GM12872 (cell line): ENCODE measurements at regions not wholly inside any gene's neighbourhood (a gene's known extent, or its start where the extent isn't known, plus 50 kb on each side); places are given as distances from the start of the nearest gene placed in this dataset.

ENCODE experiments used
- TF ChIP-seq, protein P1 (sequence below): IDR thresholded peaks from 3 replicates; pipeline ENCODE4 v1.5.1; 2011; ENCODE audit warnings: low read depth, mild to moderate bottlenecking, low read length, moderate library complexity; ENCODE audit not compliant: insufficient read depth

DNA sequence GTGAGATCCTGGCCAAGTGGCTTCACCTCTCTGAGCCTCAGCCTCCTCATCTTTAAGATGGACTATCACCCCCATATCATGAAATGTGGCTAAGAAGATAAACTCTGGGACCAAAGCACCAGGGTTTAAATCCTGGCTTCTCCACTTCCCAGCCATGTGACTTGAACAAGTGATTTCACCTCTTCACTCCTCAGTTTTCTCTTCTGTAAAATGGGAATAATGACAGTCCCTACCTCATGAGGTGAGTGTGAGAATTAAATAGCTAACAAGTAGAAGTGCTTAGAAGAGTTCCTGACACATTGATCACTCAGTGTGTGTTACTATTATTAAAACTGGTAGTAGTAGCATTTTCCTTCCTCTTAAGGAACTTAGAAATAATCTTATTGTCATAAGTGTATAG lies 516.9 kb upstream of the SULF2 start:
- TF ChIP-seq, protein P1, sequence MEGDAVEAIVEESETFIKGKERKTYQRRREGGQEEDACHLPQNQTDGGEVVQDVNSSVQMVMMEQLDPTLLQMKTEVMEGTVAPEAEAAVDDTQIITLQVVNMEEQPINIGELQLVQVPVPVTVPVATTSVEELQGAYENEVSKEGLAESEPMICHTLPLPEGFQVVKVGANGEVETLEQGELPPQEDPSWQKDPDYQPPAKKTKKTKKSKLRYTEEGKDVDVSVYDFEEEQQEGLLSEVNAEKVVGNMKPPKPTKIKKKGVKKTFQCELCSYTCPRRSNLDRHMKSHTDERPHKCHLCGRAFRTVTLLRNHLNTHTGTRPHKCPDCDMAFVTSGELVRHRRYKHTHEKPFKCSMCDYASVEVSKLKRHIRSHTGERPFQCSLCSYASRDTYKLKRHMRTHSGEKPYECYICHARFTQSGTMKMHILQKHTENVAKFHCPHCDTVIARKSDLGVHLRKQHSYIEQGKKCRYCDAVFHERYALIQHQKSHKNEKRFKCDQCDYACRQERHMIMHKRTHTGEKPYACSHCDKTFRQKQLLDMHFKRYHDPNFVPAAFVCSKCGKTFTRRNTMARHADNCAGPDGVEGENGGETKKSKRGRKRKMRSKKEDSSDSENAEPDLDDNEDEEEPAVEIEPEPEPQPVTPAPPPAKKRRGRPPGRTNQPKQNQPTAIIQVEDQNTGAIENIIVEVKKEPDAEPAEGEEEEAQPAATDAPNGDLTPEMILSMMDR, result no peak

DNA sequence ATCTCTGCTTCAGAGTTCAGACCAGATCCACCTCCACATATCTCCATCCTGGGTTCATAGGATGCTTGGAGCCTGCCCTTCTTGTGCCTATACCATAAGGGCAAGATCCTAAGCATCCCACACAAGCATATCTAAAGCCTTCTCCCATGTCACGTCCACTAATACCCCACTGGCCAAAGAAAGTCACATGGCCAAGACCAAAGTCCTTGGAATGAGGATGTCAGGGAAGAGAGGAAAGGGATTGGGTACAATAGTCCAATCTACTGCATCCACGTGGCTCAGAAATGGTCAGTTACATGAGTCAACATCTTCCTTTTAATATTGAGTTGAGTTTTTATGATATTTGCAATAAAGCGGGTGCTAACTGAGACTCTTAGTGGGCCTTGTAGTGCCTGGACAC lies 515.9 kb upstream of the SULF2 start:
- TF ChIP-seq, protein P1, result no peak

DNA sequence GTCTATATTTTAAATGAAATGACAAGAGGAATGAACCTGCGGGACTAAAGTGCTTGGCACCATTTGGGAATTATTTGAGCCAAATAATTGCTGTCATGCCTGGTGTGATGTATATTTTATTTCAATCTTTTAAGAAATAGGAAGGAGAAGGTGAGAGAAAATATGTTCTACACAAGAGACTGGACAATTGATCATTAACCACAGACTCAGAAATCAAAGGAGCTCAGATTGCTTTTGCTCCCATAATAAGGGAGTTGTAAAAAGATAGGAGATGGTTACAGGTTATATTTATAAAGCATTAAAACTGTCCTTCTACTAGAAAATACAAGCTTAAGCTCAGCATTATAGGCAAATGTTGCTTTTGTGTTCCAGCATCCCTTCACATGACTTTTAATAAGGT lies 515.2 kb upstream of the SULF2 start:
- TF ChIP-seq, protein P1, result no peak

DNA sequence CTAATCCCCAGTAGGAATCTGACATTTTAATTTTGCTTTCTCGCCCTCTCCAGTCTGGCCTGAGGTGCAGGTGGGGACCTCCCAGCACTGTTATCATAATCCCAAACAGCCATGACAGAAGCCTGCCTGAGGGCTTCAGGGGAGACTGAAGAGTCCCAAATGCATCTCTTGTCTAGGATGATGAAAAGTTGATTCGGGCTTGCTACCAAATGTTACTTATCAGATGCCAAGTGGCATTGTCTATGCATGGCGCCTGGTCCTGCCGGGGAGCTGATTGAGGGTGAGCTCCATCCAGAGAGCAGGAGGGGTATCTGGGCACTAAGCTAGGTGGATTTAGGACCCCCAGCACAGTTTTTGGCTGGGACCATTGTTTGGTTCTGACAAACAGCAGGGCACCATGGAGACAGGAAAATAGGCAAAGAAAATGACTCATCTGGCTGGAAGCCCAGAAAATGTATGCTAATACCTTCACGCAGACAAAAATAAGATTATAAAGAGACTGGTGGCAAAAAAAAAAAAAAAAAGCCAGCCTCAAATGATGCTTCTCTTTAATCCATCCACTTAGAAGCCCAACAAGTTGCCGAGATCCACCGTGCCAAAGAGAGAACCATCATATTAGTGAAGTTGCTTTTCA lies 513.7 kb upstream of the SULF2 start:
- TF ChIP-seq, protein P1, result no peak

DNA sequence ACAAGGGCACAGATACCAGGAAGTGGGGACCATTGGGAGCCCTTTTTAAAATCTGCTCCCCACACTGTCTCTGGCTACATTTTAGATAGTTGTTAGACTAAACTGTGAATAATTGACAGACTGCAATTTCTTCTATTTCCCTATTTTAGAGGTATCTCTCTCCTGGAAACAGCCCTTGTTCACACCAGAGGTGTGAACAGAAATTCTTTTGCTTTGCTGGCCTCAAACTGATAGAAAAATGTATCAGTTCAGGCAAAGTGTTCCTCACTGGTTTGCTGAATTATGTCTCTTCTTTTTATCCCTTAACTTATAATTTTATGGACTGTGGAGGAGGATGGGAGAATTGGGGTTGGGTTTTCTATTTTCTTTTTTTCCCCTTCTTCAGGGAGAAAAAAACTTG lies 513.2 kb upstream of the SULF2 start:
- TF ChIP-seq, protein P1, result no peak

DNA sequence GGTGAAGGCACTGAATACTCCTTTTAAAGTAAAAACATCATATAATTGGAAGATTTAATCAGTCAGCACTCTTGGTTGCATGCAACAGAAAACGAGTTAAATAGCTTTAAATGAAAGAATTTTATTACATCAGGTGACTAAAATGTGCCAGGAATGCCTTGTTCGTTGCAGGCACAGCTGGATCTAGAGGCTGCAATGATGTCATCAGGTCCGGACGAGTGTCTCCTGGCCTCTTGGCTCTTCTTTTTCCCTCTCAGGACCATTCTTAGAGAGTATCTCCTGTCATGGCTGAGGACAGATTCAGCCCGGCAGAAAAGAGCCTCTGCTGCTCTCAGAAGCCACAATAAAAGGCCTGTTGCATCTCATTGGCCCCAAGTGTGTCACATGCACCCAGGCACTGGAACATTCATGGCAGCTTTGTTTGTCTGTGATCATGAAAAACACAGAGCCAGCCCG lies 510.7 kb upstream of the SULF2 start:
- TF ChIP-seq, protein P1, result no peak

DNA sequence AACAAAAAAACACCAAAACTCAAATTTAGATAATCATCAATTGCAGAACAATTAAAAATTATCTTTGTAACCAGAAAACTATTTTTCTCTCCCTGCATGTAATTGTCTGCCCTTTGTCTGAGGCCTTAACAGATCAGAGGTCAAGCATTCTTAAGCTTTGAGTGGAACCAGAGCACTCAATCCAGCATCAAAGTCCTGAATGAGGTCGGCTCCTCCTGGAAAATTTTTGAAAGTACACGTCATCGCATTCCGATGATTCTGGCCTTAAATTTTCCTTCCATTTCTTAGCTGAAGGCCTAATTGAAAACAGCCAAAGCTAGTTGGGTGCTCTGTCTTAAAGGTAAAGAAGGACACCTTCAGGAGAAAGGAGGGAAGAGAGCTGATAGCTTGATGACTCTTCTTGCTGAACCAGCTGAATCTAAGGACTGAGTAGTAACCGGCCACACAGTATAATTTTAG lies 510.2 kb upstream of the SULF2 start:
- TF ChIP-seq, protein P1, result no peak
